ENCODE measurements at regions not wholly inside any gene's neighbourhood (a gene's known extent, or its start where the extent isn't known, plus 50 kb on each side); places are given as distances from the start of the nearest gene placed in this dataset.

DNA sequence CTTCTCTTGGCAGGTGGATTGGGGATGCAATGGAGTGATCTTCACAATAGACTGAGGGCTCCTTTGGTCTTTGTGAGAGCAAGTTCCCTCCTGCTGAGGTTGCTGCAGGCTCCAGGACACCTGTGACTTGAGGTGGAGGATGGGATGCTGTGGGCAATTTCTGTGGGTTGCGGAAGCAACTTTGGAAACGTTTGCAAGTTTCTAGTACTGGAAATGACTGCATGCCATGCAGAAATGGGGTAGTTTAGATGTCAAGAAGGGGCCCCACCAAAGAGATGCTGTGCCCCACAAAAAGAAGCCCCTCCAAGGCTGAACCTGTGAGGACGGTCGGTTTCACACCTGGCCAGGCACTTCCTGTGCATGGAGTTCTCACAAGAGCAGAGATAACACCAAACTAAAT, 80.4 kb upstream of the XCR1 start:
- Mint-ChIP-seq H3K4me3 (peak overlapping the region; percentile 61 to 81 (median 77)), H3K9me3 (no peaks in the 10 kb centered on the region), H3K4me1 (peaks cover 91% of the 10 kb centered on the region in 2 donors), H3K36me3 (peaks cover 0 to 3% (median 0%) of the 10 kb centered on the region in 3 donors), H3K27me3 (ENCODE audit: low read depth in 3 of 3) (peaks cover 3 to 8% (median 5%) of the 10 kb centered on the region in 3 donors), H3K27ac (peak overlapping the region; percentile 86 to 99 (median 96))
- peak; percentile 64 to 65 (median 65) for DNase-seq

DNA sequence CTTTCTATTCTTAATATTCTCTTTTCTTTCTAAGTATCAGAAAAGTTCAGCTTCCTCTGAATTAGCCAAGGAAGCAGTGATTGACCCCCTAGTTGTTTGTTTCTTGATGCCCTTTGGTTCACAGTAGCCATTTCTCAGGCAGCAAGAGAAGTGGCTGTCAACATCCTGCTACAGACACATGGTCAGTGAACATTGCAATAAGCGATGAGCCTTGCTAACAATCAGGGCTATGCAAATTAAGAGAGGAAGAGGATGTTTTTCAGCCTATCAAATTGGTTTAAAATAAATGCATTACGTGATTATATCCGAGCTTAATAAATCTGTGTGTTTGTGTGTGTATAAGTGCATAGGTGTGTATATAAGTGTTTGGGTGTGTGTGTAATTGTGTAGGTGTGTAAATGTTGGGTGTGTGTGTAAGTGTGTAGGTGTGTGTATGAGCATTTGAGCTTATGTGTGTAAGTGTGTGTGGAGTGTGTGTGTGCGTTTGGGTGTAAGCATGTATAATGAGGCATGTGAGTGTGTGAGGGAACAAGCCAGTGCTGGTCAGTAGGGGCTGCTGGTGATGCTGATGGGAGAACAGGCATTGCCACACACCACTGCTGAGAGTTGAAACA, 78.1 kb upstream of the XCR1 start:
- H3K4me1 Mint-ChIP-seq: peaks cover 90 to 91% of the 10 kb centered on the region in 2 donors
- H3K27ac Mint-ChIP-seq: peak overlapping the region; percentile 1 to 99 (median 73)
- H3K36me3 Mint-ChIP-seq: peaks cover 0 to 6% (median 0%) of the 10 kb centered on the region in 3 donors
- DNase-seq: no peak
- peaks cover 3 to 8% (median 5%) of the 10 kb centered on the region in 3 donors for H3K27me3 Mint-ChIP-seq (ENCODE audit: low read depth in 3 of 3)
- H3K4me3 Mint-ChIP-seq: peak overlapping the region; percentile 4 to 69 (median 37)
- H3K9me3 Mint-ChIP-seq: peaks cover 0 to 2% (median 0%) of the 10 kb centered on the region in 6 donors

DNA sequence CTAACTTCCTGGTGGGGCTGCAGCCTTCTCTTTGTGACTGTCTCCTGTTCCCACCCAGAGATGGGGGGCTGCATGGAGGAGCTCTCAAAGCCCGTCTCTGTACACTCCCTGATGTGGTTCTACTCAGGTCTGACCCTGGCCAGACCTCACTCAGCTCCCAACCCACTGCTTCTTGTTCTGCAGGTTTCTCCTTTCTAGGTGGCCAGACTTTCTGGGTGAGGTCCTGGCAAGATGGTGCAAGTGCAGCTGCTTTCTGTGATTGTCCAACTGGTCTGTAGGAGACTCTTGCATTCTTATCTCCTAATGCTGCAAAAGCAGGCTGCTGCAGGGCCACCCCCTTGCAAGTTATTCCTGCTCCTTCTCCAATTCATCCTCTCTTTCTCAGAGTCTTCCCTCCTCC, 77.4 kb upstream of the XCR1 start:
- H3K27me3 Mint-ChIP-seq (ENCODE audit: low read depth in 3 of 3): peaks cover 3 to 7% (median 5%) of the 10 kb centered on the region in 3 donors
- peak overlapping the region; percentile 1 to 99 (median 73) for H3K27ac Mint-ChIP-seq
- peaks cover 0 to 6% (median 0%) of the 10 kb centered on the region in 3 donors for H3K36me3 Mint-ChIP-seq
- peaks cover 90 to 91% of the 10 kb centered on the region in 2 donors for H3K4me1 Mint-ChIP-seq
- H3K9me3 Mint-ChIP-seq: peaks cover 0 to 2% (median 0%) of the 10 kb centered on the region in 6 donors
- H3K4me3 Mint-ChIP-seq: peak overlapping the region in 2 of 5 donors; percentile 37 to 69
- no peak for DNase-seq

DNA sequence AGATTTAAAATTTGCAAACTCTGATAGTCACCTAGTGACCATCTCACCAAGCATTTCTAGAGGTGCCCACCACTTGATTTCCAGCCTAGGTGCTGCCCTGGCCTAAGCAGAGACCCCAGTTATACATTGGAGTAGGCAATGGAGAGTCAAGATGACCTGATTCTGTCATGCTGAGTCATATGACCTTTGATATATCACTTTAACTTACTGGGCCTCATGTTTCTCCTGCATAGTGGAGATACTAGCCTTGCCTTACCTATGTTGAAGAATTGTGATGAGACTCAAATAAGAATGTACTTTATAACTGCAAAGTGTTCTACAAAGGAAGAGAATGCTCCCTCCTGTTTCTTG, 75.5 kb upstream of the XCR1 start:
- Mint-ChIP-seq H3K27me3 (ENCODE audit: low read depth in 3 of 3) (peaks cover 0 to 4% (median 3%) of the 10 kb centered on the region in 3 donors), H3K36me3 (peaks cover 0 to 3% (median 3%) of the 10 kb centered on the region in 3 donors), H3K27ac (peak overlapping the region in 5 of 6 donors; percentile 25 to 91 (median 49)), H3K4me3 (no peak overlapping the region), H3K4me1 (peaks cover 89 to 91% of the 10 kb centered on the region in 2 donors), H3K9me3 (peaks cover 0 to 2% (median 0%) of the 10 kb centered on the region in 6 donors)
- no peak for DNase-seq

DNA sequence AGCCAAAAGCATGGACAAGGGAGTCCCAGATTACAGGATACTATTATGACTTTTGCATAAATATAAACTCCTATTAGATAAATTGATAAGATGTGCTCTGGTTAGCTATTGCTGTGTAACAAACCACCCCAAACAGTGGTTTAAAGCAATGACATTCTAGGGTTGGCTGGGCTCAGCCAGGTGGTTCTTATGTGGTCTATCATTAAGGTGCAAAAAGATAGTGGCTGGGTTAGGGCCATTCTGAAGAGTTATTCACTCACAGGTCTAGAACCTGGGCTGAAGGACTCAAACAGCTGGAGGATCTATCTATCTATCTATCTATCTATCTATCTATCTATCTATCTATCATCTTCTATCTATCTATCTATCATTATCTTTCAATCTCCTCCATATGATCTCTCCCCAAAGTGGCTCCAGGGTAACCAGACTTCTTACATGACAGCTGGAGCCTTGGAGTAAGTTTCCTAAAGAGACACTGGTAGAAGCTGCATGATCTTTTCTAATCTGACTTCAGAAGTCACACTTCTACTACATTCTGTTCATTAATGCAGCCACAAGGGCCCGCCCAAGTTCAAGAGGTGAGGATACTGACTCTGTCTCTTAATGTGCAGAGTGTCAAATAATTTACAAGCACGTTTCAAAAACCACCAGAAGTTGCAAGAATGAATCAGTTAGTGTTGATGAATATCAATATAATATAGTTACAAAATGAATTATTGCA, 74.9 kb upstream of the XCR1 start:
- Mint-ChIP-seq H3K4me1 (peaks cover 88 to 91% of the 10 kb centered on the region in 2 donors), H3K4me3 (peak overlapping the region in 3 of 5 donors; percentile 52 to 67 (median 62)), H3K27me3 (ENCODE audit: low read depth in 3 of 3) (peaks cover 0 to 3% (median 0%) of the 10 kb centered on the region in 3 donors), H3K9me3 (peaks cover 0 to 2% (median 0%) of the 10 kb centered on the region in 6 donors), H3K36me3 (peaks cover 0 to 3% (median 3%) of the 10 kb centered on the region in 3 donors), H3K27ac (peak overlapping the region; percentile 64 to 93 (median 90))
- peak; percentile 47 to 68 (median 52) for DNase-seq

DNA sequence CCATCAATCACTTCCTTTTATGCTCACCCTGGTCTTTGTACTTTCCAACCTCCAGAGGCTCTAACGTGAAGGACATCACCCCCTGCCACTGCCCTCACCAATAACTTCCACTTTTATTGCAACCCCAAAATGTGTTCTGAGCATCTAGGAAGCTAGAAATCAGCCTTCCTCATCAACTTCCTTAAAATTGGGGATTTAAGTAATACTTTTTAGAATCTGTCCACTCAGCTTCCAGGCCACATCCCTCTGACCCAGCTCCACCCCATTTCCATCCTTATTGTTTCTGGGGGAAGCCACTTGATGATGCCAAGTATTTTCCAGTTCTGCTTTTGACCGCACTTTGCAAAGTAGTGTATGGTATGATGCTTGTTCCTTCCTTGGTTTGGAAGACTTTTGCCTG, 73.5 kb upstream of the XCR1 start:
- peak overlapping the region in 3 of 6 donors; percentile 57 to 84 (median 65) for H3K27ac Mint-ChIP-seq

DNA sequence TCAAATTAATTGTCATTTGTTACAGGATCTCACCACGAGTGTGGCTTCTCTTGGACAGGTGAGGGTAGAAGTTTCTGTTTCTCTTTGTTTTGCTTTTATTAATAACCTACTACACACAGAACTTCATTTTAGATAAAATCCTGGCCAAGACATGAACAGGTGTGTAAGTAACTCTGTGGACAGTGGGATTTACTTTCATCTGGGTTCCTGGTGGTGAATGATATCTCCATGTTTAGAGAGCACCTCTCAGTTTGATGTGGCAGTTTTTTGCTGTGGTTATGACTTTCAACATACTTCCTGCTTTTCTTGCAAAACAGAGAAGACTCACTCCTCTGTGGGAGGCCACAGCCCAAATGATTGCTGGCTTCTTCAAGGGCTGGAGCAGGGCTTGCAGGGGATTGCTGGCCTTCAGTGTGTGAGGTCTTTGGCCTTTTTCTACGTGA, 71.1 kb upstream of the XCR1 start:
- peak; percentile 36 to 54 (median 52) for DNase-seq
- Mint-ChIP-seq H3K27ac (peak overlapping the region; percentile 89 to 97 (median 93)), H3K36me3 (peaks cover 0 to 3% (median 3%) of the 10 kb centered on the region in 3 donors), H3K27me3 (ENCODE audit: low read depth in 3 of 3) (no peaks in the 10 kb centered on the region), H3K9me3 (peaks cover 0 to 2% (median 0%) of the 10 kb centered on the region in 6 donors), H3K4me1 (peaks cover 71 to 73% of the 10 kb centered on the region in 2 donors), H3K4me3 (peak overlapping the region; percentile 71 to 78 (median 77))

More for the DNA sequence above, 73.5 kb upstream of the XCR1 start:
- Mint-ChIP-seq H3K36me3 (peaks cover 0 to 3% (median 3%) of the 10 kb centered on the region in 3 donors), H3K27me3 (ENCODE audit: low read depth in 3 of 3) (peaks cover 0 to 3% (median 0%) of the 10 kb centered on the region in 3 donors), H3K4me3 (peak overlapping the region in 3 of 5 donors; percentile 8 to 27 (median 12)), H3K4me1 (peaks cover 81 to 83% of the 10 kb centered on the region in 2 donors), H3K9me3 (peaks cover 0 to 2% (median 0%) of the 10 kb centered on the region in 6 donors)
- DNase-seq: no peak

DNA sequence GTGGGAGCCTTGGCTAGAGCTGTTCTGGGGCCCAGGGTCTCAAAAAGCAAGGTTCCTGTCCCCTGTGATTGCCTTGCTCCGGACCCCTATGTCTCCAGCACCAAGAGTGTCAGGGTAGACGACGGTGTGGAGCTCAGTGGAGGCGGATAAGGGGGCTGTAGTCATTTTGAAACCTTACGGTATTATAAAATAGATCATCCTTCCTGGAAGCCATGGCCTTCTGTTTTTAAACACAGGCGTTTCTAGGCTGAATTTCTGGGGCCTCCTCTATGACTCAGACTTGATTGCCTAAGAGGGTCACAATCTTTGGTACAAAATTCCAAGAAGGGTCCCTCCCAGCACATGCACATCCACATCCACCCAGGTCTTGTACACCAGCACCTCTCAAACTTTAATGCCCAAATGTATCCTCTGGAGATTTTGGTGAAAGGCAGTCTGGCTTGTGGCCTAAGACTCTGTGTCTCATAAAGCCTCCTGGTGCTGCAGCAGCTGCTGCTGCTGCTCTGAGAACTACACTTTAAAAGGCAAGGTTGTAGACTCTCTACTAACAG, 70.5 kb upstream of the XCR1 start:
- Mint-ChIP-seq H3K27me3 (ENCODE audit: low read depth in 3 of 3) (no peaks in the 10 kb centered on the region), H3K27ac (peak overlapping the region; percentile 89 to 97 (median 93)), H3K4me1 (peaks cover 74% of the 10 kb centered on the region in 2 donors), H3K4me3 (peak overlapping the region in 4 of 5 donors; percentile 72 to 78 (median 77)), H3K36me3 (peaks cover 0 to 3% (median 3%) of the 10 kb centered on the region in 3 donors), H3K9me3 (peaks cover 0 to 2% (median 0%) of the 10 kb centered on the region in 6 donors)
- no peak for DNase-seq

DNA sequence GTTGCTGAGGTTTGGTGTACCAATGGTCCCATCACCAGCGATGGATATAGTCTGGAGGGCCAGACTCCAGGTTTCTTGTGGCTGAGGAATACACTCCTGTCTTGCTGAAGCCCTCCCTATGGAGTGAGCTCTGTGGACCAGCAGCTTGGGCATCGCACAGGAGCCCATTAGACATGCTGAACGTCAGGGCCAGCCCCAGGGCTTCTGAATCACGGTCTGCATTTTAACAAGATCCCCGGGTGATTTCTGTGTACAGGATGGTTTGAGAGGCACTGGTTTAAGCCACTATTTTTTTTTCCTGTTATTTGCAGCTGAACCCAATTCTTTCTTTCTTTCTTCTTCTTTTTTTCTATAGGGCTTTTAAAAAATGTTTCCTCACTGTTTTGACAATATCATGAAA, 69.5 kb upstream of the XCR1 start:
- H3K36me3 Mint-ChIP-seq: peaks cover 0 to 3% (median 0%) of the 10 kb centered on the region in 3 donors

DNA sequence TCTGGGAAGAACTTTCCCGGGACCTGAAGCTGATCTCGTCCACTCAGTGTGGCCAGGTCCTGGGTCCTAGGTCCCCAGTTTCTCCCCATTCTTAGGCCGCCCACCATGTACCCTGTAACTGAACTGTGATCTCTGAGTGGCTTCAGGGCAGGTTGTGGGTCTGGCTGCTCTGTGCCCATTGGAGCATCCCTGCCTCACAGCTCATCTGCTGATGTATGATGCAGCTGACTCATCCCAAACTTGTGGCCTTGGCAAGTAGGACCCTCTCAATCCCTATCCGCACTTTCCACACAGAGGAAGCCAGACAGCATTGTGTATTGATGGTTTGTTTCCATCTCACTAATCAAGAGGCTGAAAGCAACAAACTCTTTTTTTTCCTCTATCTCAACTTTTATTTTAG, 69.1 kb upstream of the XCR1 start:
- Mint-ChIP-seq H3K27ac (peak overlapping the region in 4 of 6 donors; percentile 26 to 95 (median 88)), H3K27me3 (ENCODE audit: low read depth in 3 of 3) (no peaks in the 10 kb centered on the region), H3K4me3 (no peak overlapping the region), H3K4me1 (peaks cover 71 to 74% of the 10 kb centered on the region in 2 donors), H3K9me3 (peaks cover 0 to 2% (median 0%) of the 10 kb centered on the region in 6 donors), H3K36me3 (peaks cover 0 to 3% (median 0%) of the 10 kb centered on the region in 3 donors)
- no peak for DNase-seq

More for the DNA sequence above, 69.5 kb upstream of the XCR1 start:
- Mint-ChIP-seq H3K9me3 (no peaks in the 10 kb centered on the region), H3K27me3 (ENCODE audit: low read depth in 3 of 3) (no peaks in the 10 kb centered on the region), H3K27ac (peak overlapping the region in 5 of 6 donors; percentile 68 to 95 (median 93)), H3K4me1 (peaks cover 74% of the 10 kb centered on the region in 2 donors), H3K4me3 (no peak overlapping the region)
- DNase-seq: no peak

DNA sequence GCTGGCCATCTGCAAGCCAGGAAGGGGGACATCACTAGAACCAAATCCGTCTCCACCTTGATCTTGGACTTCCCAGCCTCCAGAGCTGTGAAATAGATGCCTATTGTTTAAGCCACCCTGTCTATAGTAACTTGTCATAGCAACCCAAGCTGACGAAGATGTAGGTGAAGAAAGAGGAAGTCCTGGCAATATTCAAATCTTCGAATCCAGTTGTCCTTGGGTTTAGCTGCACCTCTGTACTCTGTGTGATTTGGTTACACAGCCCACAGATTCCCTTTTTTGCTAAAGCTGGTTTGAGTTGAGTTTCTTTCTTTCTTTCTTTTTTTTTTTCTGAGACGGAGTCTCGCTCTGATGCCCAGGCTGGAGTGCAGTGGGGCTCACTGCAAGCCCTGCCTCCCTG, 68.0 kb upstream of the XCR1 start:
- Mint-ChIP-seq H3K27me3 (ENCODE audit: low read depth in 3 of 3) (no peaks in the 10 kb centered on the region), H3K36me3 (peaks cover 0 to 3% (median 0%) of the 10 kb centered on the region in 3 donors), H3K4me1 (peaks cover 64% of the 10 kb centered on the region in 2 donors), H3K27ac (peak overlapping the region in 1 of 6 donors; percentile 58), H3K4me3 (no peak overlapping the region), H3K9me3 (peaks cover 0 to 2% (median 0%) of the 10 kb centered on the region in 6 donors)
- DNase-seq: no peak

DNA sequence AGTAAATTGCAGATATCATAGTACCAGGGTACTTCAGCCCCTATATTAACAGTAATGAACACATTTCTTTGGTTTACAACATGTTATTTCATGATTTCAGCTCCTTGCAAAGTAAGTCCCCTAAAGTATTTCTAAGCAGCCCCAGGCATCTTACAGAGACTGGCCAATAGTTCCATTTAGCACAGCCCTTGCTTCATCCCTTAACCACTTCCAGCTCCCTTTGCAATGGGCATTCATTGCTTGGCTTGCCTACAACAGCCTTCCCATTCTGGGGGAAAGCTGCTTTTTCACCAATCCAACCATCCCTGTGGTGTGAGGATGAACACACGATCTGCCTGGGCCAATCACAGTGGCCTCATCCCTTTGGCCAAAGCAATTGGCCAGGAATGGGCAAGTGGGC, 67.2 kb upstream of the XCR1 start:
- Mint-ChIP-seq H3K36me3 (peaks cover 0 to 3% (median 0%) of the 10 kb centered on the region in 3 donors), H3K27me3 (ENCODE audit: low read depth in 3 of 3) (peaks cover 0 to 1% (median 0%) of the 10 kb centered on the region in 3 donors), H3K4me3 (no peak overlapping the region), H3K4me1 (peaks cover 56 to 63% of the 10 kb centered on the region in 2 donors), H3K9me3 (peaks cover 0 to 2% (median 0%) of the 10 kb centered on the region in 6 donors), H3K27ac (no peak overlapping the region)
- no peak for DNase-seq

DNA sequence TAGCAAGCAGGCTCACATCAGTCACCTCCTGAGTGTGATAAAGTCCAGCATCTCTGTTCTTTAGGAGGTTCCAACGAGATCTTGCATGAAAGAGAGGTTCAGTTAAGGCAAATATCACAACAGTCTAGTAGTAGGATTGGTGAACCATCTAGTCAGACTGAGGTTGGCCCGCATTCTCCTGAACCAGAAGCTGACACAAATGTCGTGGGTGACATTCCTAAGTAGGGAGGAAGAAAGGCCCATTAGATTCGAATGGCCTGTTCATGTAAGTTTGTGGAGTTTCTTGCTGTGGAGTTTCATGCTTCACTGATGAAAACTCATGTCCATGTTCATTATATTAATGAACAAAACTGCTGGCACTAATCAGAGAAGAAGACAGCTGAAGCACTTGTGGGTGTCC, 66.7 kb upstream of the XCR1 start:
- no peak for DNase-seq
- Mint-ChIP-seq H3K27ac (peak overlapping the region in 1 of 6 donors; percentile 35), H3K36me3 (no peaks in the 10 kb centered on the region), H3K9me3 (peaks cover 0 to 2% (median 0%) of the 10 kb centered on the region in 6 donors), H3K4me3 (no peak overlapping the region), H3K27me3 (ENCODE audit: low read depth in 3 of 3) (peaks cover 0 to 1% (median 0%) of the 10 kb centered on the region in 3 donors), H3K4me1 (peaks cover 50 to 62% of the 10 kb centered on the region in 2 donors)

All from immature natural killer cell (primary cell).